DLD1 (cell line): ENCODE measurements at regions not wholly inside any gene's neighbourhood (a gene's known extent, or its start where the extent isn't known, plus 50 kb on each side); places are given as distances from the start of the nearest gene placed in this dataset.
"Not testable (repeated sequence)": the region's sequence is repeated elsewhere in the genome, so short reads cannot be mapped to it uniquely, and the experiment has no call there.

Experiments
- in situ Hi-C: cut with HindIII; loops from 2 replicates; pipeline ENCODE4 v1.10.0; 2017; ENCODE audit warnings: low sequenced_read_pairs

- in situ Hi-C loops, result no loop called here
These were observed 393.2 kb upstream of the SPAG17 start for GRCh38 chr1:118578276-118578675.

- in situ Hi-C loops, result no loop called here
These were observed 390.0 kb upstream of the SPAG17 start for GRCh38 chr1:118575060-118575459.

- in situ Hi-C loops, result no loop called here
These were observed 380.1 kb upstream of the SPAG17 start for GRCh38 chr1:118564961-118565703.

GRCh38 chr1:118563981-118564951 is 379.2 kb upstream of the SPAG17 start:
- in situ Hi-C loops, result no loop called here

GRCh38 chr1:118558933-118559332 is 373.9 kb upstream of the SPAG17 start:
- in situ Hi-C loops, result no loop called here

- in situ Hi-C loops, result no loop called here
These were observed 371.9 kb upstream of the SPAG17 start for GRCh38 chr1:118556936-118557335.

GRCh38 chr1:118555638-118556037 is 370.6 kb upstream of the SPAG17 start:
- in situ Hi-C loops, result no loop called here

GRCh38 chr1:118535901-118536300 is 350.9 kb upstream of the SPAG17 start:
- in situ Hi-C loops, result no loop called here

- in situ Hi-C loops, result not testable (repeated sequence)
These were observed 326.9 kb upstream of the SPAG17 start for GRCh38 chr1:118511922-118512321.

GRCh38 chr1:118504867-118505266 is 319.8 kb upstream of the SPAG17 start:
- in situ Hi-C loops, result no loop called here

GRCh38 chr1:118504221-118504644 is 319.2 kb upstream of the SPAG17 start:
- in situ Hi-C loops, result no loop called here

- in situ Hi-C loops, result no loop called here
These were observed 318.7 kb upstream of the SPAG17 start for GRCh38 chr1:118503752-118504151.

GRCh38 chr1:118494998-118495397 is 310.0 kb upstream of the SPAG17 start:
- in situ Hi-C loops, result no loop called here

GRCh38 chr1:118488787-118489186 is 303.8 kb upstream of the SPAG17 start:
- in situ Hi-C loops, result no loop called here

GRCh38 chr1:118487932-118488331 is 302.9 kb upstream of the SPAG17 start:
- in situ Hi-C loops, result no loop called here

- in situ Hi-C loops, result no loop called here
These were observed 302.1 kb upstream of the SPAG17 start for GRCh38 chr1:118487091-118487490.

GRCh38 chr1:118486199-118486598 is 301.2 kb upstream of the SPAG17 start:
- in situ Hi-C loops, result no loop called here

- in situ Hi-C loops, result no loop called here
These were observed 300.7 kb upstream of the SPAG17 start for GRCh38 chr1:118485757-118486156.

GRCh38 chr1:118484893-118485292 is 299.9 kb upstream of the SPAG17 start:
- in situ Hi-C loops, result no loop called here

GRCh38 chr1:118483245-118484006 is 298.4 kb upstream of the SPAG17 start:
- in situ Hi-C loops, result no loop called here

GRCh38 chr1:118481126-118481525 is 296.1 kb upstream of the SPAG17 start:
- in situ Hi-C loops, result no loop called here
